ENCODE measurements at regions not wholly inside any gene's neighbourhood (a gene's known extent, or its start where the extent isn't known, plus 50 kb on each side); places are given as distances from the start of the nearest gene placed in this dataset.

- CTCF ChIA-PET = no interaction called here
- H4K8ac ChIP-seq (ENCODE audit: low read depth in 2 of 2, low read length in 2 of 2) = no peak overlapping the region
- no peaks in the 10 kb centered on the region for H4K20me1 ChIP-seq (ENCODE audit: insufficient read depth, low read length)
- no peak overlapping the region for H4K91ac ChIP-seq (ENCODE audit: insufficient read depth, low read depth, low read length)
- H3K27me3 ChIP-seq (ENCODE audit: control insufficient read depth, insufficient read depth, low read length) = no peaks in the 10 kb centered on the region
- H2BK5ac ChIP-seq (ENCODE audit: low read depth, low read length, poor library complexity, severe bottlenecking) = no peak overlapping the region
- no peak overlapping the region for H3K4me3 ChIP-seq (ENCODE audit: insufficient read depth, low read depth, low read length)
- H4K5ac ChIP-seq (ENCODE audit: low read depth, low read length) = no peak overlapping the region
- no peak overlapping the region for H2BK120ac ChIP-seq (ENCODE audit: low read depth, low read length)
- TF ChIP-seq MXI1 (IDR thresholded peaks at IDR 0.05; ENCODE audit: borderline replicate concordance, low read depth, low read length) (no peak), POLR2A (IDR thresholded peaks at IDR 0.05; ENCODE audit: low read depth, low read length) (no peak), CTCF (conservative IDR thresholded peaks at IDR 0.05; ENCODE audit: low read depth, low read length) (no peak), BHLHE40 (IDR thresholded peaks at IDR 0.05; ENCODE audit: low read depth, low read length) (no peak), RFX5 (IDR thresholded peaks at IDR 0.05; ENCODE audit: low read depth, low read length) (no peak), MAFK (IDR thresholded peaks at IDR 0.05; ENCODE audit: low read depth, low read length) (no peak), FOS (IDR thresholded peaks at IDR 0.05; ENCODE audit: low read depth, low read length) (no peak), SMC3 (IDR thresholded peaks at IDR 0.05; ENCODE audit: low read depth, low read length) (no peak), MAZ (IDR thresholded peaks at IDR 0.05; ENCODE audit: borderline replicate concordance, low read depth, low read length) (no peak), CEBPB (IDR thresholded peaks at IDR 0.05; ENCODE audit: low read depth, low read length) (no peak), ELK1 (IDR thresholded peaks at IDR 0.05; ENCODE audit: borderline replicate concordance, low read depth, low read length) (no peak), NFE2L2 (IDR thresholded peaks at IDR 0.05; ENCODE audit: low read depth, low read length) (no peak), USF2 (IDR thresholded peaks at IDR 0.05; ENCODE audit: low read depth, low read length) (no peak), CHD1 (IDR thresholded peaks at IDR 0.05; ENCODE audit: low read depth, low read length) (no peak), RAD21 (IDR thresholded peaks at IDR 0.05; ENCODE audit: low read length) (no peak), RCOR1 (IDR thresholded peaks at IDR 0.05; ENCODE audit: insufficient replicate concordance, low read length) (no peak)
- no peak overlapping the region for H2AK9ac ChIP-seq (replicated peaks; ENCODE audit: low read depth, low read length, poor library complexity)
- H3K14ac ChIP-seq (replicated peaks; ENCODE audit: low read depth, low read length) = no peak overlapping the region
- no peak overlapping the region for H3K9ac ChIP-seq (ENCODE audit: low read depth, low read length)
- no peak overlapping the region for H2BK20ac ChIP-seq (ENCODE audit: low read depth, low read length)
- no peaks in the 10 kb centered on the region for H3K9me1 ChIP-seq (ENCODE audit: insufficient read depth, low read length)
- no peaks in the 10 kb centered on the region for H3K79me1 ChIP-seq (ENCODE audit: low read depth in 1 of 2, low read length in 2 of 2)
- no CpG with 5 or more reads among the region's 4 CpGs for WGBS, 2 experiments (ENCODE audit: extremely low coverage in 2 of 2, insufficient read length in 1 of 2)
- no peak overlapping the region for H3K23ac ChIP-seq (ENCODE audit: low read depth, low read length)
- intact Hi-C loops (cut with micrococcal nuclease) = no loop called here
- in situ Hi-C loops (cut with MboI; ENCODE audit: low sequenced_read_pairs) = no loop called here
- POLR2A ChIA-PET (ENCODE audit: unreplicated experiment) = no interaction called here
- H2AK5ac ChIP-seq (ENCODE audit: low read depth, low read length) = no peak overlapping the region
- no peak overlapping the region for H3K27ac ChIP-seq (ENCODE audit: insufficient read depth, low read length)
- no peak overlapping the region for H3K4me2 ChIP-seq (ENCODE audit: low read depth, low read length)
- no peak overlapping the region for H2BK15ac ChIP-seq (ENCODE audit: low read depth, low read length)
- DNase-seq (no peak), ATAC-seq (ENCODE audit: low read depth) (no peak)
- H3K36me3 ChIP-seq (ENCODE audit: control insufficient read depth, insufficient read depth, low read length) = no peaks in the 10 kb centered on the region
- dilution Hi-C loops (cut with HindIII; ENCODE audit: low sequenced_read_pairs, unreplicated experiment) = no loop called here
- H3K56ac ChIP-seq (ENCODE audit: extremely low read depth, insufficient read depth, low read length) = no peak overlapping the region
- no peak overlapping the region for H3K4ac ChIP-seq (ENCODE audit: low read depth, low read length)
- no peak overlapping the region for H2AFZ ChIP-seq (replicated peaks; ENCODE audit: low read length, poor library complexity)
- no peak overlapping the region for H3K18ac ChIP-seq (ENCODE audit: low read depth, low read length)
- no TSS peak for BruUV-seq (replicated peaks)
- H3K4me1 ChIP-seq (ENCODE audit: control insufficient read depth, insufficient read depth, low read length) = no peaks in the 10 kb centered on the region
- H3K9me3 ChIP-seq (ENCODE audit: control insufficient read depth, insufficient read depth, low read length) = peaks cover 27% of the 10 kb centered on the region
Observed at GRCh38 chr3:137464341-137464740, 299.8 kb upstream of the SOX14 start.
